ENCODE measurements at regions not wholly inside any gene's neighbourhood (a gene's known extent, or its start where the extent isn't known, plus 50 kb on each side); places are given as distances from the start of the nearest gene placed in this dataset.

- peaks cover 46% of the 10 kb centered on the region for H3K27me3 ChIP-seq (ENCODE audit: control insufficient read depth, insufficient read depth, low read length)
- DNase-seq = no peak
Measured at GRCh38 chr5:88658886-88659285, 224.1 kb downstream of the MEF2C start.

GRCh38 chr5:88657906-88658775, 224.8 kb downstream of the MEF2C start:
- H3K9ac ChIP-seq (ENCODE audit: low read length in 3 of 3) = no peak overlapping the region
- H3K27ac ChIP-seq (ENCODE audit: low read depth in 2 of 2, low read length in 2 of 2) = no peak overlapping the region
- no peak for TF ChIP-seq CTCF (IDR thresholded peaks at IDR 0.05; ENCODE audit: borderline replicate concordance, extremely low read depth, insufficient read depth)
- peaks cover 0 to 6% (median 0%) of the 10 kb centered on the region in 3 donors for H3K4me1 ChIP-seq (ENCODE audit: control insufficient read depth in 2 of 3, insufficient read depth in 2 of 3, low read depth in 1 of 3, low read length in 3 of 3)
- H3K9me3 ChIP-seq (ENCODE audit: control insufficient read depth in 2 of 3, insufficient read depth in 1 of 3, low read length in 3 of 3) = no peaks in the 10 kb centered on the region
- intact Hi-C loops (cut with DNase I) = no loop called here
- H3K27me3 ChIP-seq (ENCODE audit: control insufficient read depth, insufficient read depth, low read length) = peaks cover 40% of the 10 kb centered on the region
- H3K36me3 ChIP-seq (ENCODE audit: control insufficient read depth in 2 of 3, insufficient read depth in 3 of 3, low read length in 3 of 3) = no peaks in the 10 kb centered on the region
- no peak for FAIRE-seq
- H3K4me3 ChIP-seq (ENCODE audit: low read length in 3 of 3) = no peak overlapping the region
- DNase-seq = no peak

More at GRCh38 chr5:88658886-88659285, 224.1 kb downstream of the MEF2C start:
- no peak overlapping the region for H3K27ac ChIP-seq (ENCODE audit: low read depth in 2 of 2, low read length in 2 of 2)
- H3K4me1 ChIP-seq (ENCODE audit: control insufficient read depth in 2 of 3, insufficient read depth in 2 of 3, low read depth in 1 of 3, low read length in 3 of 3) = peaks cover 0 to 6% (median 0%) of the 10 kb centered on the region in 3 donors
- intact Hi-C loops (cut with DNase I) = no loop called here
- no peak for TF ChIP-seq CTCF (IDR thresholded peaks at IDR 0.05; ENCODE audit: borderline replicate concordance, extremely low read depth, insufficient read depth)
- FAIRE-seq = peak; percentile 52
- H3K36me3 ChIP-seq (ENCODE audit: control insufficient read depth in 2 of 3, insufficient read depth in 3 of 3, low read length in 3 of 3) = no peaks in the 10 kb centered on the region
- H3K9ac ChIP-seq (ENCODE audit: low read length in 3 of 3) = no peak overlapping the region
- H3K9me3 ChIP-seq (ENCODE audit: control insufficient read depth in 2 of 3, insufficient read depth in 1 of 3, low read length in 3 of 3) = no peaks in the 10 kb centered on the region
- H3K4me3 ChIP-seq (ENCODE audit: low read length in 3 of 3) = no peak overlapping the region

GRCh38 chr5:88657136-88657535, 225.8 kb downstream of the MEF2C start:
- intact Hi-C loops (cut with DNase I) = no loop called here
- FAIRE-seq (no peak), DNase-seq (no peak)
- Histone ChIP-seq H3K36me3 (ENCODE audit: control insufficient read depth in 2 of 3, insufficient read depth in 3 of 3, low read length in 3 of 3) (no peaks in the 10 kb centered on the region), H3K9me3 (ENCODE audit: control insufficient read depth in 2 of 3, insufficient read depth in 1 of 3, low read length in 3 of 3) (no peaks in the 10 kb centered on the region), H3K9ac (ENCODE audit: low read length in 3 of 3) (no peak overlapping the region), H3K4me1 (ENCODE audit: control insufficient read depth in 2 of 3, insufficient read depth in 2 of 3, low read depth in 1 of 3, low read length in 3 of 3) (peaks cover 0 to 6% (median 0%) of the 10 kb centered on the region in 3 donors), H3K27me3 (ENCODE audit: control insufficient read depth, insufficient read depth, low read length) (peaks cover 32% of the 10 kb centered on the region), H3K4me3 (ENCODE audit: low read length in 3 of 3) (no peak overlapping the region), H3K27ac (ENCODE audit: low read depth in 2 of 2, low read length in 2 of 2) (no peak overlapping the region)
- TF ChIP-seq CTCF (IDR thresholded peaks at IDR 0.05; ENCODE audit: borderline replicate concordance, extremely low read depth, insufficient read depth) = no peak
